AG08395 (cell line): ENCODE measurements at regions not wholly inside any gene's neighbourhood (a gene's known extent, or its start where the extent isn't known, plus 50 kb on each side); places are given as distances from the start of the nearest gene placed in this dataset.

Experiments used
- DNase-seq: peaks from one replicate; pipeline ENCODE4 v3.0.0; 2012; ENCODE audit warnings: mixed read lengths, low spot score

DNA sequence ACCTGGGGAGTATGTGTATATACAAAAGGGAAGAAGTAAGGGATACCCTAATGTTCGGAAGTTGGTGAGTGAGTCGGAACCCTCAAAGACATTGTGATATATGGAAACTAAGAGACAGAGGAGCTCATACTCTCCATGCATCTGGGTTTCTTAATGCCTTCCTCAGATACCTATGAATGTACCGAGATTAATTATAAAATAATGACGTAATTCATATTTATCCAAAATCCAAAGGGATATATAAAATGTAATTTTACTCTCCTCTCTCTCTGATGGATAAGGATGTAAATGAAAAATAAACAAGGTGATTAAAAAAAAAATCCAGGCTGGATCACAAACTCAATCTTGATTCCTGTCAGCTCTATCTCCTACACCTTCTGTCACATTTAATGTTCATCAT is 275.9 kb upstream of the FAM241A start:
- no peak for DNase-seq

DNA sequence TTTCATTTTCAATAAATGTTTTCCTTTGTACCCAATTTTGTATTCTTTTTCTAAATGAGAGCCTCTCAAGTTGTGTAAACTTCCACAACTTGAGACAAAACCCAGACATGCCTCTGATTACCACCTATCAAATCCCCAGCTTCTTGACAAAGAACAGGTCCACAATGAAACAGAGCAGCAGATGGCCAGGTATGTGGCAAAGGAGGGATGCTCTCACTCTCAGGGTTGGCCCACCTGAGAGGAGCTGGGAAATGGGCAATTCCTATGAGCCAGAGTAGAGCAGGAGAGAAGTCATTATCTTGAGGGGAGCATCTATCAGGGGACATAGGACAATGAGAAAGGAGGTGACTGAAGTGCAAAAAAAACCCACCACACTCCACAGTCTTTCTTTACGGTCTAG is 273.5 kb upstream of the FAM241A start:
- no peak for DNase-seq

DNA sequence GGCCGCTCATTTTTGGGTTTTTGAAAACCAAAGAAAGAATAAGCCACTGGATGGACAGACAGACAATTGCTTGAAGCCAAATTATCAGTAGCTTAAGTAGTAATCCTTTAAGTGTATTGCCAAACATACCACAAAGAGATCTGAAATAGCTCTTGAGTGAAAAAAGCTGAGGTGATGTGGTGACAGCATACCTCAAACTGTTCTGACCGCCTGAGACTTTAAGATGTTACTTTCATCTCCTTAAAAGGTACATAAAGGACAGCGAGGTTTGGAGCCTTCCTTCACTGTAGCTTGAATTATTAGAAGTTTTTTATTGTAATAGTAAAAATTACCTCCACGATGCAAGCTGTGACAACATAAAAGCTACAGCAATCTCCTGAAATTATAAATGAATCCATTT is 271.5 kb upstream of the FAM241A start:
- DNase-seq, result no peak

DNA sequence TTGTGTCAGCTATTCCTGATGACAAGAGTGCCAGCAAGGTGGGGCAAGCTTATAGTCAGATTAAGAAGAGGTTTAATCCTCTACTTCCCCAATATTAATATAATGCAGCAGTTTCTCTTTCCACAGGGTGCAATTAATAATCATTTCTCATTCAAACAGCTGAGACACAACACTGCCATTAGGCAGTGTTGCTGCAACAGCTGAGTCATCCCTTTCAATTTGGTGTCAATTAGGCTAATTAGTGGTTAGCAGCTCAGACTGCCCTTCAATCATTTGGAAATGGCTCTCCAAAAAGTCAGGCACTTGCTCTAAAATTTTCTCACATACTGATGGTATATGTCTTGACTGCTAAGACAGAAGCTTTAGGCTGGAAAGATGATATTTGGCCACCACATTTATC is 265.7 kb upstream of the FAM241A start:
- no peak for DNase-seq

DNA sequence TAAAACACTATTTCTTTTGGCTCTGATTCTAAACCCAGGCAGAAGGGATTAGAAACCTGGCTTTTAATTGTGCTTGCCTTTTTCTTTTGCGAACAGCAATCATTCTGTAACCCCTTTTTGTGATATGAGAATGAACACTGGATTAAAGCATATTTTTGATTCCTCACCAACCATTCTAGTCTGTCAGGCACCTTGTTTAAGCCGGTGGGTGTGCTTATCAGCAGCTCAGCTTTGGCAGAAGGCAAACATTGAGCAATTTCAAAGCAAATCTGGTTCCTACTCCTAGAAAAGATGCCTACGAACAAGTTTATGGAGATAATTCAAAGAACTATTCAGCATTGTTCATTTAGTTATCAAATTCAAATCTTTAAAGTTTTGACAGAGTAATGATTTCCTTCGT is 265.1 kb upstream of the FAM241A start:
- DNase-seq, result no peak

DNA sequence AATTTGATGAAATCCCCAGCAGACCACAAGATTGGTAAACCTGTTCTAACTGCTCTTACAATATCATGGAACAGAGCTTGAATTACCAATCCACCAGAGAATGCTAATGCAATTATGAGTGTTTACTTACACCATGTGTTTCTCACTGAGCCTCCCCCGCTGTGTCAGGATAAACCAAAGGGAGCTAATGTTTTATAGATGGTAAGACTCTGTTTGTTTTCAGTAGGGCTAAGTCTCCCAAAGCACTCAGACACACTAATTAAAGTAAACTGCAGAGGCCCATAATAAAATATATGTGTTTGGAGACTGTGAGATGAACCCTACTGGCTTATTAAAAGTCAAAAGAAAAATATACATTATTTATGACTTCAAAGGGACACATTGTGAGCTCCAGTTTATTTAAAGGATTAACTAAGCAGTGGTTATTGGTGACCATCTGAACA is 261.7 kb upstream of the FAM241A start:
- DNase-seq, result no peak

DNA sequence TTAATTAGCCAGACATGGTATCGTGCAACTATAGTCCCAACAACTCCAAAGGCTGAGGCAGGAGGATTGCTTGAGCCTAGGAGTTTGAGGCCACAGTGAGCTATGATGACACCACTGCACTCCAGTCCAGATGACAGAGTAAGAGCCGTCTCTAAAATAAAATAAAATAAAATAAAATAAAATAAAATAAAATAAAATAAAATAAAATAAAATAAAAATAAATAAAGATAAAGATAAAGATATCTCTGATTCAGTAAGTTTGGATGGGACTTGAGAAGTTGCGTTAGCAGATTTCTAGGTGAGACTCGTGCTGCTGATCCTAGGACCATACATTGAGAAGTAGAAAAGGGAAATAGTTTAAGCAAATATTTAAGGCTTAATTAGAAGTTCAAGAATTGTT is 254.8 kb upstream of the FAM241A start:
- DNase-seq, result no peak

DNA sequence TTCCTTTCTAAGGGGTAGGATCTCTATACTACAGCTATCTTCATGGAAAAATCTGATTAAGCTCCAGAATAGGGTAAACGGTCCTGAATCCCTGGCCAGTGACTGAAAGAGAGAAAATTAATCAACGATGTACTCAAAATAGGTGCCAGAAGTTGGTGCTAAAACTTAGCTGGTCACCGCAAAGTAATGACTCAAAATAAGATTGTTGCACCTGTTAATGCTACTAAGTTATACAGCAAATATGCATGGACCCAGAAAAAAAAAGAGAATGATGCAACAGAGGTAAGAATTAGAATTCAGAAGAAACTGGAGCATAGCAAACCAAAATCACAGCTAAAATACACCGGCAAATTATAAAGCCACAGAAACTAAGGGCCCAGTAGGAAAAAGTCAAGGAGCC is 239.7 kb upstream of the FAM241A start:
- DNase-seq, result no peak

DNA sequence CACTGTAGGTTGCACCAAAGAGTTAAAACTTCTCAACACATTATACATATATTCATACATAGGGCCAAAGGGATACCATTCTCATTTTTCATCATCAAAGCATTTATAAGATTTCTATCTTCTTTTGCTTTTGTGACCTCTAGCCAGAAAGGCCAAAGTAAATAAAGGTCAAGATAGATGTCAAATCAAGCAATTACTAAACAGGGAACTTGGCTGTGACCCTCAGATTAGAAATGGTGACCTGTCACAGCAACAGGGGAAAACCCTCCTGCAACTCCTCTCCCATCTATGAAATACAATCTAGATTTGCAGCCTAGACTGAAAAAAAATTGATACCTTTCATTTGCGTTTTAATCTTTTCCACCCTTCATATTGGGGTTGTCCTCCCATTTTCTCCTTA is 225.6 kb upstream of the FAM241A start:
- DNase-seq, result no peak

DNA sequence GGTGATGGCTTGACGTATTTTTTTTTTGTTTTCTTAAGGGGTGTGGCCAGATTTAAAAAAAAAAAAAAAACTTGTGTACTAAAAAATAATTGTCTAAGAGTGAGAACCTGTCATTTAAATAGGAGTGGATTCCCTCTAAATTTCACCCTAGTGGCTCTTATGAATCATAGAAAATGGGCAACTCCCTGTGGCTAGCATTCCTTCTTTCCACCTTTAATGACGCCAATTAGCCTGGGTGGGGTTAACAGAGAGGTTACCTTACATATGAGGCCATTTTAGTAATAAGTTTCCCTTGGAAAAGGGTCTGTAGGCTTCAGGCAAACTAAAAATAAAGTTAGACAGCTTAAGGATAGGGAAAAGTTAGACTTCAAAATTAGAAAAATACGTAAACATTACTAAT is 223.5 kb upstream of the FAM241A start:
- no peak for DNase-seq

DNA sequence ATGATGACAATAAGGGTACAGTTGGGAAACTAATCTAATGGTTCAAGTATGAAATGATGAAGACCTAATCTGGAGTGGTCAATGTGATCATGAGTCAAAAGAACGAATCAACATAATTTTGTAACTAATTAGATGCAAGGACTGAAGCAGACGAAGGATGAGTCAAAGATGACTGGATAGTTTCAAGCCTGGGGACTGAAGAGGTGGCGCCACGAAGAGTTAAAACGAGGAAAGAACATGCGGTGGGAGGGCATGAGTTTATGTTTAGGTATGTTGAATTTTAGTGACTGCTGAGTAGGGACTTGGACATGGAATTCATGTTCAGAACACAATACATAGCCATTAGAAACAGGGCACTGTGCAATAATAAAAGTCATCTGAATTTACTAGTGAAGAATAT is 221.5 kb upstream of the FAM241A start:
- DNase-seq, result peak; percentile 50

DNA sequence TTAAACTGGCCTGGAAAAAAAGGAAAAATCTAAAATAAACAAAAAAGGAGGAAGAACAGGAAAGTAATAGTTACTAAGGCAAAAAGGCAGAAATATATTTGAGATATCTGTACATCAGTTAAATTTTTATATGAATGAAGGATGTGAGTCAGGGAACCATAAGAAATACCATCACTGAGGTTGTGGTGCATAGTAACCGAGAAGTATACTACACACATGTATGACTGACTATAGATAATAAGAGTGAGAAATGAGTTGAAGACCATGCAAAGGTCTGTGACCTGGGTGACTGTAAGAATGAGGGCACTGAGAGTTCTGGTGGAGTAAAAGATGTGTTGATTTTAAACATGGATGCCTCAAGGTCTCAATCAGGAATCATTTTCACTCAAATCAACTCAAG is 220.6 kb upstream of the FAM241A start:
- DNase-seq, result no peak

DNA sequence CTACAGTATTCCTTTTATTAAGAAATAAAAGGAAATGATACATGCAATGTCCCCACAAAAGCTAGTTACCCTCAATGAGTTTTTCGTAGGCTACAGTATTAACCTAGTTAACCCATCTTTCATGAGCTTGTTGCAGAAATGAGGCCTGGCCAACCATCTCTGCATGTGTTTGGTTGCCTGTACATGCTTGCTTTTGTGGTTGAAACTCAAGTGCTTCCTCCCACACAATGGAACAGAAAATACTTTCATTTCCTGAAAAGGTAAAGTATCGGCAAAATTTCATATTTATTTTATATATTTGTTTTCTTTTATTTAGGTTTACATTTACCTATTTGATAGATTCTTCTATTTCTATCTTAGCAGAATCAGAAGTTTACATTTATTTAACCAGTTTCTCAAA is 214.6 kb upstream of the FAM241A start:
- no peak for DNase-seq

DNA sequence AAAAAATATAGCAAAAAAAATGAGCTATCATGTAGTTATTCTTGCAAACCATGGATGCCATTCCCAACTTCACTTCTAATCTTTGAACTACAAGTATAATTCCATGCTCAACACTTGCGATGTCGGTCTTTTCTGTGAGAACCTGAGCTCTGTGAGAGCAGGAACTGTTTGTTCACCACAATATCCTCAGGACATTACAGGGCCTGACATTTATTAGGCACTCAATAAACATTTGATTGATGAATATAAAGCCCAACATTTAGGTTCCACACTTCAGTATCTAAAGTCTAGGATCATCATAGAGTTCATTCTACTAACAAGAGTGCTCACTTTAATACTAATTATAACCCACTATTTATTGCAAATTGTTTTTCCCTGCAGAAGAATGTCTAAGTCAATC is 211.6 kb upstream of the FAM241A start:
- no peak for DNase-seq

DNA sequence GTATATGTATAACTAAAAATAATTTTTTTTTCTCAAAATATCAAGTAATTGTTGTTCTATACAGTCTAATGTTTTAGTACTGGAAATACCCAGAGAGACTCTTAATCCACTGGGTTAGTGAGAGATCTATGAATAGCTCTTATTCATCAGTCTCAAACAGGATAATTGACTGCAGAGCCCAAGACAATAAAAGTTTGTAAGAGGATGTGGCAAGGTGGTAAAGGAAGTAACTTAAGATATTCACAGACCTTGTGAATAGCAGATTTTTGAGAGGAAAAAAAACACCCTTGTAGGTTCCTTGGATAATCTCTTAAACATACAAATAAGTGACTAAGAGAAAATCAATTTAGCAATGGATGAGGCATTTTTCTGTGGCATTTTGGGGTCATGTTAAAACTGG is 210.9 kb upstream of the FAM241A start:
- DNase-seq, result no peak

DNA sequence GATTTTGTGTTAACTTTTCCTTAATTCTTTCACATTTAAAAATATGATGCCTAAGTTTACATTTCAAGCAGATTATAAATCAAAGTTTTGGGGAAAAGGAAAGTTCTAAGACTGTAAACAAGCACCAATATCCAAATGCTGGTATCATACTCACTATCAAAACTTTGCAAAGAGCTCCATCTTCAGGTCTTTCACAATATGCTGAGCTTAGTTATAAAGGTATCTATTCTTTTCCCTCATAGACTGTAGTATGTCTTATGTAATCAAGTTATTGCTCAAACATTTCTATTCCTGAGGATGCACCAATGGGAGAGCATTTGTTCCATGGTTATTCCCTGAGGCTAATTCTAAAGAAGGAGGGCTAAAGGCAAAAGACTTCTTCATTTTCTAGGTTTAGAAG is 207.9 kb upstream of the FAM241A start:
- peak; percentile 50 for DNase-seq

DNA sequence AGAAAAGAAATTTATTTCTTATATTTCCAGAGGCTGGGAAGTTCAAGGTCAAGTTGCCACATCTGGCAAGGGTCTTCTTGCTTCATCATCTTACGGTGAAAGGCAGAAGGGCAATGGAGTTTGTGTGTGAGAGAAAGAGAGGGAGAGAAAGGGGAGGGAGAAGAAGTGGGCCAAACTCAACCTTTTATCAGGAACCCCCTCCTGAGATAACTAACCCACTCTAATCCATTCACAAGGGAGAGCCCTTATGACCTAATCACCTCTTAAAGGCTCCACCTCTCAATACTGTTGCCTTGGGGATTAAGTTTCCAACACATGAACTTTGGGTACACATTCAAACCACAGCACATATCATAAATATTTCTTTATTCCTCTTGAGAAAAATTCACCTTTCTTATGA is 203.3 kb upstream of the FAM241A start:
- DNase-seq, result no peak

DNA sequence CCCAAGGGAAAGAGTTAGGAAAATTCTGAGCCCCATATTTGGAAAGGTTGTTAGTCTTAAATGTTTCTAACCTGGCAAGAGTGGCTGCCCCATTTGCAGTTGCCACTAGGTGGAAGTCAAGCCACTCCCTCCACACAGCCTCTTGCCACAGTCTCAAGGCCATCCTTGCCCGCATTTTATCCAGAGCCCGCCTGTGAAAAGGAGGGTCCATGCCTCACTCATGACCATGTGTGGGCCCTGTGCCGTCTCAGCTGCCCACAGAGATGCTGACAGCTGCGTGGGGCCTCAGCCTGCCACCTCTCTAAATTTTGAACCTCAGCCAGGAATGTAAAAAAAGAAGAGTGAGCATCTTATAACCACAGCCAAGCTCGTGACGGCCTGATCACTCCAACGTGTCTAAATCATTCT is 201.5 kb upstream of the FAM241A start:
- DNase-seq, result peak; percentile 70

DNA sequence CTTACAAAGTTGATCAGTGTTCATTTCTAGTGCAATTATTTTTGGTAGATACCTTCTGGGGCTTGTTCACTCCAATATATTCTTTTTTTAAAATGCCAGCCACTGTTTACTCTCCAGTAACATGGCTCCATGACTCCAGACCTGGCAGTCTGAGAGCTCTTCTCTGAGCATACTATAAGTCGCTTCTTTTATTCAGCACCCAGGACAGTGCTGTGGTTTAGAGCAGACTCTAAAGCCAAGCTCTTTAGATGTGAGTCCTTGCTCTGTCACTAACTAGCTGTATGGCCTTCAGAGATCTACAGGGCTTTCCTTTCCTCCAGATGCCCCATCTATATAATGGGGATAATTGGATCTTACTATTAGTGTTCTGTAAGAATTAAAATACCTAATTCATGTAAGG is 200.2 kb upstream of the FAM241A start:
- peak; percentile 30 for DNase-seq

DNA sequence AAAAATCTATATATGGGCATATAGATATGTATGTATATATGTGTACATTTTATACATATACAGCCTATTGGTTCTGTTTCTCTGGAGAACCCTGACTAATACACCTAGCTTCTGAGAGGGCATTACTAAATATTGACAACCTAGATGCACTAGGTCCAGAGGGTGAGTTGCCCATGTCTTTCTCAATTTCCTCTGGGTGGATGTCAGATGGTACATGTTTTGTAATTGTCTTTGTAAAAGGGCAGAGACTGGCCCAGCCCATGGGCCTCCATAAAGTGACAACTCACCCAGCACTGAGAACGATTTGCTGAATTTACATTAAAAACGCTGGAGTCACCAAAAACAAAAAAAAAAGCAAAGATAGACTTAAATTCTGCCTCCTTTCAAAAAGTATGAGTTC is 198.5 kb upstream of the FAM241A start:
- DNase-seq, result no peak

DNA sequence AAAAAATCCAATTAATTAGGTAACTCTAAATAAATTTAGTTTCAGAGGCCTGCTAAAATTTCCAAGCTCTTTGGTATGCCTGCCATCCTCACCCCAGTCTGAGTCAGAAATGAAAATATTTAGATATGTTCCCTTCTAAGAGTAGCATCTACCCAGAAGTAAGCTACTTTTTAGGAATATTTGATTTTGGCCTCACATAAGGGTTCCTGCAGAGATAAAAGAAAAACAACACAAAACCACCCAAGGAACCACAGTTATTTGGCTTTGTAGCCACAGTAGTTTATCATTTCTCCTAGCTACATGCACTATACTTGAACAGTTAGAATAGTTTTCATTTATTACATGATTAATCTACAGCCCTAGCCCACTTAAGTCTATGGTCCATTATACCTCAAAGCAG is 192.6 kb upstream of the FAM241A start:
- peak; percentile 35 for DNase-seq

DNA sequence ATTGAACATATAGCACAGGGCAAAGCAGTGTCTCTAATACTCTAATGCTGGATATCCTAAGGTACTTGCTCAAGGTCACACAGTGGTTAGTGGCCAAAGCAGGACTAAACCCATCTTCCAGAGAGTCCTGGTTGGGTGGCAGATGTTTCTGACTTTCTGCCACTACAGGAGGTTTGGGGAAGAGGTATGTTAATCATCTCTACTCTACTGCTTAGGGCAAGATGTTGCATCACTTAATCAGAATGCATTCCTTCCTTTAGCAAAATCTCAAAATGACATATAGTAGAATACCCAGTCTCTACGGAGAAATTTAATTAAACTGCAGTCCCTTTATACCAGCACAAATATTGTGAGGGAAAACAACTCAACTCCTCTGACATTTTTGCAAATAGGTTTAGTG is 190.7 kb upstream of the FAM241A start:
- DNase-seq, result no peak

DNA sequence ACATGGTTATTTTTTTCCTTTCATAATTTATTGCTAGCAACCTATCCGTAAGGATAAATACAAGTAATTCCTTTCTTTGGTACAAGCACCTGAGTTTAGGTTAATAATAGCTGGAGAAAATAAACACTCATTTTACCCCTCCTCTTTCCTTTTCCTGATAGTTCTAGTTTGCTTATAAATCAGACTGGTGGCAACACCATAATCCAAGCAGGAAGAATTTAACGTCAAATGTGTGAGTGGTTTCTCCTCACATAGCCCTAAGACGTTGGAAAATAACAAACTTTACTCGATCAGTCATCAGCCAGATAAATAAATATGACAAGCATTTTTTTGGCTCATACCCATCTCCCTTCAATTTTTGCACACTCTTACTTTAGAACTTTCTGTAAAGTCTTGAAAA is 190.3 kb upstream of the FAM241A start:
- DNase-seq, result no peak

DNA sequence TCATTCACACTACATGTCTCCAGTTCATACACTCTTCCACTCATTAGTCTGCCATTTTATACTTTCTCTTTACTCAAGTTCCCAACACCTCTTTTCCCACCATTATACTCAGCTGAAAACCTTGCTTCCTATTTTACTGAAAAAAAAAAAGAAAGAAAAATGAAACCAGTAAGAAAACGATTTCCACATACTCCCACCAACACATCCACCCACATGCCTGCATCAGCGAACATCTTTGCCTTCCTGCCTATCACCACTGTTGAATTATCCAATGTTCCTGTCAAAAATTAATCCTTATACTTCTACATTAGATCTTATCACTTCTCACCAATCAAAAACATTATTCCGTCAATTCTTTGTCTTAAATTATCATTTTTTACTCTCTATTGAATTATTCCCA is 188.1 kb upstream of the FAM241A start:
- DNase-seq, result no peak

DNA sequence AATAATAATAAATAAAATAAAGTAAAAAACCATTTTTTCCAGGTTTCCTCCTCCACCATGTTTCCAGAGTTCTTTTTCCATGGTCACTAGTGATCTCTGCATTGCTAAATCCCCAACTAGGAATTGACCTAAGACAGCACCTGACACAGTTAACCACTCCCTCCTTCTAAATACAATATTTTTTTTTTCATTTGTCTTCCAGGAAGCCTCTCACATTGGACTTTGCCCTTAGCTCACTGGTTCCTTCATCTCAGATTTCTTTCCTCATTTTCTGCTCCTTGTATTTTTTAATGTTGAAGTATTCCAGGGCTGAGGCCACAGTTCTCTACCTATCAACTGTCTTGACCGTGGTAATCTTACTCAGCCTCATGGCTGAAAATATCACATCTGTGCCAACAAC is 187.3 kb upstream of the FAM241A start:
- no peak for DNase-seq
